ENCODE measurements at regions not wholly inside any gene's neighbourhood (a gene's known extent, or its start where the extent isn't known, plus 50 kb on each side); places are given as distances from the start of the nearest gene placed in this dataset.
A peak's percentile ranks its signal among the peaks of the same experiment; 100 is the strongest.

GRCh38 chr9:87824216-87824875, 58.3 kb upstream of the SPATA31E1 start:
- DNase-seq (ENCODE audit: low read depth): no peak

GRCh38 chr9:87824886-87825285, 57.8 kb upstream of the SPATA31E1 start:
- DNase-seq (ENCODE audit: low read depth): no peak

GRCh38 chr9:87826331-87826730, 56.3 kb upstream of the SPATA31E1 start:
- no peak for DNase-seq (ENCODE audit: low read depth)

- DNase-seq (ENCODE audit: low read depth): peak; percentile 13
Measured at GRCh38 chr9:87827341-87827740, 55.3 kb upstream of the SPATA31E1 start.

- DNase-seq (ENCODE audit: low read depth): no peak
Measured at GRCh38 chr9:87829756-87830155, 52.9 kb upstream of the SPATA31E1 start.

GRCh38 chr9:87830446-87830845, 52.2 kb upstream of the SPATA31E1 start:
- no peak for DNase-seq (ENCODE audit: low read depth)

GRCh38 chr9:87831159-87831558, 51.5 kb upstream of the SPATA31E1 start:
- DNase-seq (ENCODE audit: low read depth): no peak

All from ELR (cell line).